ENCODE measurements at regions not wholly inside any gene's neighbourhood (a gene's known extent, or its start where the extent isn't known, plus 50 kb on each side); places are given as distances from the start of the nearest gene placed in this dataset.

- TF ChIP-seq CTCF (IDR thresholded peaks at IDR 0.05; ENCODE audit: insufficient read depth, low read length) (no peak), GABPA (IDR thresholded peaks at IDR 0.05; ENCODE audit: low read depth) (no peak), REST (IDR thresholded peaks at IDR 0.05; ENCODE audit: insufficient replicate concordance, low read depth) (no peak)
Measured at GRCh38 chr18:44601447-44601846, 79.2 kb upstream of the SETBP1 start.

Data from HL-60 (cell line).